ENCODE measurements at regions not wholly inside any gene's neighbourhood (a gene's known extent, or its start where the extent isn't known, plus 50 kb on each side); places are given as distances from the start of the nearest gene placed in this dataset.
A peak's percentile ranks its signal among the peaks of the same experiment; 100 is the strongest.
"Not testable (repeated sequence)": the region's sequence is repeated elsewhere in the genome, so short reads cannot be mapped to it uniquely, and the experiment has no call there.

GRCh38 chr1:143652744-143653428 is 318.9 kb downstream of the FAM72C start:
- DNase-seq (no peak), ATAC-seq (replicated peaks in 1 of 2) (no peak)
- peaks cover 0 to 8% of the 10 kb centered on the region in 2 donors for H3K9me3 Mint-ChIP-seq
- no peak overlapping the region for H3K4me3 Mint-ChIP-seq
- no peak overlapping the region for H3K27ac Mint-ChIP-seq
- H3K4me1 Mint-ChIP-seq (ENCODE audit: low read depth), result no peaks in the 10 kb centered on the region
- peaks cover 0 to 11% of the 10 kb centered on the region in 2 donors for H3K36me3 Mint-ChIP-seq (ENCODE audit: insufficient read depth in 2 of 2)
- H3K27me3 Mint-ChIP-seq (ENCODE audit: low read depth), result no peaks in the 10 kb centered on the region

GRCh38 chr1:143652187-143652586 is 319.6 kb downstream of the FAM72C start:
- Mint-ChIP-seq H3K27ac (no peak overlapping the region), H3K9me3 (peaks cover 0 to 8% of the 10 kb centered on the region in 2 donors), H3K4me3 (no peak overlapping the region), H3K4me1 (ENCODE audit: low read depth) (no peaks in the 10 kb centered on the region), H3K36me3 (ENCODE audit: insufficient read depth in 2 of 2) (peaks cover 0 to 11% of the 10 kb centered on the region in 2 donors), H3K27me3 (ENCODE audit: low read depth) (no peaks in the 10 kb centered on the region)
- DNase-seq (no peak), ATAC-seq (replicated peaks in 1 of 2) (no peak)

GRCh38 chr1:143651350-143651992 is 320.3 kb downstream of the FAM72C start:
- DNase-seq (no peak), ATAC-seq (replicated peaks in 1 of 2) (no peak)
- H3K27me3 Mint-ChIP-seq (ENCODE audit: low read depth), result no peaks in the 10 kb centered on the region
- peaks cover 0 to 11% of the 10 kb centered on the region in 2 donors for H3K9me3 Mint-ChIP-seq
- no peak overlapping the region for H3K4me3 Mint-ChIP-seq
- H3K27ac Mint-ChIP-seq, result no peak overlapping the region
- H3K4me1 Mint-ChIP-seq (ENCODE audit: low read depth), result no peaks in the 10 kb centered on the region
- H3K36me3 Mint-ChIP-seq (ENCODE audit: insufficient read depth in 2 of 2), result peaks cover 0 to 12% of the 10 kb centered on the region in 2 donors

- H3K36me3 Mint-ChIP-seq (ENCODE audit: insufficient read depth in 2 of 2); H3K27me3 Mint-ChIP-seq (ENCODE audit: low read depth); H3K4me3 Mint-ChIP-seq; H3K9me3 Mint-ChIP-seq; DNase-seq; H3K27ac Mint-ChIP-seq; ATAC-seq (replicated peaks in 1 of 2); H3K4me1 Mint-ChIP-seq (ENCODE audit: low read depth): not testable (repeated sequence)
Measured at GRCh38 chr1:143644035-143644434, 327.8 kb downstream of the FAM72C start.

GRCh38 chr1:143643148-143643885 is 328.5 kb downstream of the FAM72C start:
- peaks cover 0 to 9% of the 10 kb centered on the region in 2 donors for H3K36me3 Mint-ChIP-seq (ENCODE audit: insufficient read depth in 2 of 2)
- peaks cover 0 to 5% of the 10 kb centered on the region in 2 donors for H3K9me3 Mint-ChIP-seq
- no peak overlapping the region for H3K4me3 Mint-ChIP-seq
- ATAC-seq (replicated peaks in 1 of 2), result no peak
- H3K4me1 Mint-ChIP-seq (ENCODE audit: low read depth), result no peaks in the 10 kb centered on the region
- H3K27me3 Mint-ChIP-seq (ENCODE audit: low read depth), result no peaks in the 10 kb centered on the region
- no peak overlapping the region for H3K27ac Mint-ChIP-seq
- DNase-seq, result no peak

- Mint-ChIP-seq H3K4me3 (no peak overlapping the region), H3K36me3 (ENCODE audit: insufficient read depth in 2 of 2) (no peaks in the 10 kb centered on the region), H3K27me3 (ENCODE audit: low read depth) (no peaks in the 10 kb centered on the region), H3K27ac (no peak overlapping the region), H3K9me3 (no peaks in the 10 kb centered on the region), H3K4me1 (ENCODE audit: low read depth) (no peaks in the 10 kb centered on the region)
- no peak for ATAC-seq (replicated peaks in 1 of 2)
- no peak for DNase-seq
Measured at GRCh38 chr1:143625886-143626285, 345.9 kb downstream of the FAM72C start.

GRCh38 chr1:143619851-143620250 is 351.9 kb downstream of the FAM72C start:
- no peaks in the 10 kb centered on the region for H3K4me1 Mint-ChIP-seq (ENCODE audit: low read depth)
- no peak overlapping the region for H3K27ac Mint-ChIP-seq
- no peaks in the 10 kb centered on the region for H3K36me3 Mint-ChIP-seq (ENCODE audit: insufficient read depth in 2 of 2)
- H3K9me3 Mint-ChIP-seq, result no peaks in the 10 kb centered on the region
- no peaks in the 10 kb centered on the region for H3K27me3 Mint-ChIP-seq (ENCODE audit: low read depth)
- H3K4me3 Mint-ChIP-seq, result no peak overlapping the region
- DNase-seq, result no peak
- no peak for ATAC-seq (replicated peaks in 1 of 2)

GRCh38 chr1:143611159-143611558 is 360.6 kb downstream of the FAM72C start:
- H3K27me3 Mint-ChIP-seq (ENCODE audit: low read depth), result no peaks in the 10 kb centered on the region
- no peaks in the 10 kb centered on the region for H3K9me3 Mint-ChIP-seq
- no peaks in the 10 kb centered on the region for H3K36me3 Mint-ChIP-seq (ENCODE audit: insufficient read depth in 2 of 2)
- DNase-seq (peak in 1 of 2 donors; percentile 19), ATAC-seq (replicated peaks in 1 of 2) (no peak)
- no peak overlapping the region for H3K27ac Mint-ChIP-seq
- H3K4me3 Mint-ChIP-seq, result no peak overlapping the region
- no peaks in the 10 kb centered on the region for H3K4me1 Mint-ChIP-seq (ENCODE audit: low read depth)

- ATAC-seq (replicated peaks in 1 of 2) (no peak), DNase-seq (no peak)
- H3K4me3 Mint-ChIP-seq, result no peak overlapping the region
- no peaks in the 10 kb centered on the region for H3K27me3 Mint-ChIP-seq (ENCODE audit: low read depth)
- no peaks in the 10 kb centered on the region for H3K4me1 Mint-ChIP-seq (ENCODE audit: low read depth)
- no peaks in the 10 kb centered on the region for H3K36me3 Mint-ChIP-seq (ENCODE audit: insufficient read depth in 2 of 2)
- H3K27ac Mint-ChIP-seq, result no peak overlapping the region
- H3K9me3 Mint-ChIP-seq, result no peaks in the 10 kb centered on the region
Measured at GRCh38 chr1:143610196-143610595, 361.6 kb downstream of the FAM72C start.

GRCh38 chr1:143604887-143605286 is 366.9 kb downstream of the FAM72C start:
- H3K4me1 Mint-ChIP-seq (ENCODE audit: low read depth), result no peaks in the 10 kb centered on the region
- no peak for DNase-seq
- H3K27ac Mint-ChIP-seq, result no peak overlapping the region
- no peaks in the 10 kb centered on the region for H3K27me3 Mint-ChIP-seq (ENCODE audit: low read depth)
- no peak overlapping the region for H3K4me3 Mint-ChIP-seq
- ATAC-seq (replicated peaks in 1 of 2), result no peak
- H3K9me3 Mint-ChIP-seq, result no peaks in the 10 kb centered on the region
- H3K36me3 Mint-ChIP-seq (ENCODE audit: insufficient read depth in 2 of 2), result no peaks in the 10 kb centered on the region

- no peak overlapping the region for H3K4me3 Mint-ChIP-seq
- H3K27me3 Mint-ChIP-seq (ENCODE audit: low read depth), result no peaks in the 10 kb centered on the region
- ATAC-seq (replicated peaks in 1 of 2) (no peak), DNase-seq (no peak)
- no peaks in the 10 kb centered on the region for H3K4me1 Mint-ChIP-seq (ENCODE audit: low read depth)
- peaks cover 0 to 2% of the 10 kb centered on the region in 2 donors for H3K36me3 Mint-ChIP-seq (ENCODE audit: insufficient read depth in 2 of 2)
- H3K9me3 Mint-ChIP-seq, result peaks cover 0 to 12% of the 10 kb centered on the region in 2 donors
- no peak overlapping the region for H3K27ac Mint-ChIP-seq
Measured at GRCh38 chr1:143584508-143584907, 387.3 kb downstream of the FAM72C start.

GRCh38 chr1:143574891-143575520 is 396.8 kb downstream of the FAM72C start:
- no peaks in the 10 kb centered on the region for H3K36me3 Mint-ChIP-seq (ENCODE audit: insufficient read depth in 2 of 2)
- peaks cover 0 to 5% of the 10 kb centered on the region in 2 donors for H3K9me3 Mint-ChIP-seq
- H3K27me3 Mint-ChIP-seq (ENCODE audit: low read depth), result no peaks in the 10 kb centered on the region
- H3K4me1 Mint-ChIP-seq (ENCODE audit: low read depth), result no peaks in the 10 kb centered on the region
- no peak overlapping the region for H3K27ac Mint-ChIP-seq
- DNase-seq (no peak), ATAC-seq (replicated peaks in 1 of 2) (no peak)
- H3K4me3 Mint-ChIP-seq, result no peak overlapping the region

GRCh38 chr1:143572661-143573060 is 399.1 kb downstream of the FAM72C start:
- not testable (repeated sequence) for H3K4me1 Mint-ChIP-seq (ENCODE audit: low read depth); H3K27me3 Mint-ChIP-seq (ENCODE audit: low read depth); H3K4me3 Mint-ChIP-seq; H3K9me3 Mint-ChIP-seq; DNase-seq; H3K27ac Mint-ChIP-seq; H3K36me3 Mint-ChIP-seq (ENCODE audit: insufficient read depth in 2 of 2); ATAC-seq (replicated peaks in 1 of 2)

All from activated T-cell treated with anti-CD3 and anti-CD28 coated beads, Interleukin-2, amount 50 U/mL, for 72 hours (primary cell).